Vagina (tissue), 2 donors: ENCODE measurements at regions not wholly inside any gene's neighbourhood (a gene's known extent, or its start where the extent isn't known, plus 50 kb on each side); places are given as distances from the start of the nearest gene placed in this dataset.
"Not testable (repeated sequence)": the region's sequence is repeated elsewhere in the genome, so short reads cannot be mapped to it uniquely, and the experiment has no call there.

Source experiments
- CTCF ChIP-seq, 3 experiments: fragments of 450-650 bp in 2 of 3; fragments of 200-600 bp in 1 of 3; sonication (generic) in 1 of 3; IDR thresholded peaks; one replicate each; pipeline ENCODE4 v1.5.1; 2017 to 2019; ENCODE audit warnings: antibody characterized with exemption in 3 of 3, mild to moderate bottlenecking in 2 of 3, moderate library complexity in 2 of 3
- POLR2A ChIP-seq, 2 donors: fragments of 450-650 bp; IDR thresholded peaks; one replicate each; pipeline ENCODE4 v1.6.1; 2017; ENCODE audit warnings: antibody characterized with exemption in 2 of 2, mild to moderate bottlenecking in 2 of 2, moderate library complexity in 2 of 2

GRCh38 chr2:239828973-239829275 is 196.2 kb downstream of the NDUFA10 start:
- not testable (repeated sequence) for TF ChIP-seq CTCF, POLR2A (IDR thresholded peaks at IDR 0.05)
